ENCODE measurements at regions not wholly inside any gene's neighbourhood (a gene's known extent, or its start where the extent isn't known, plus 50 kb on each side); places are given as distances from the start of the nearest gene placed in this dataset.
"Not testable (repeated sequence)": the region's sequence is repeated elsewhere in the genome, so short reads cannot be mapped to it uniquely, and the experiment has no call there.

- H3K27me3 Mint-ChIP-seq: no peaks in the 10 kb centered on the region
- intact Hi-C loops (cut with micrococcal nuclease): no loop called here
- no peaks in the 10 kb centered on the region for H3K36me3 Mint-ChIP-seq (ENCODE audit: low read depth)
- no peaks in the 10 kb centered on the region for H3K9me3 Mint-ChIP-seq
- H3K27ac Mint-ChIP-seq: no peak overlapping the region
- H3K4me3 Mint-ChIP-seq: no peak overlapping the region
- H3K4me1 Mint-ChIP-seq (ENCODE audit: low read depth): no peaks in the 10 kb centered on the region
These were observed 305.6 kb downstream of the ARL4A start for GRCh38 chr7:12993025-12993424.

GRCh38 chr7:12995912-12996469 lies 308.6 kb downstream of the ARL4A start:
- Mint-ChIP-seq H3K36me3 (ENCODE audit: low read depth) (no peaks in the 10 kb centered on the region), H3K4me1 (ENCODE audit: low read depth) (no peaks in the 10 kb centered on the region), H3K9me3 (peaks cover 18% of the 10 kb centered on the region), H3K4me3 (no peak overlapping the region), H3K27me3 (no peaks in the 10 kb centered on the region), H3K27ac (no peak overlapping the region)
- intact Hi-C loops (cut with micrococcal nuclease): no loop called here

GRCh38 chr7:13007331-13007730 lies 319.9 kb downstream of the ARL4A start:
- no peak overlapping the region for H3K27ac Mint-ChIP-seq
- H3K27me3 Mint-ChIP-seq: no peaks in the 10 kb centered on the region
- no peak overlapping the region for H3K4me3 Mint-ChIP-seq
- H3K4me1 Mint-ChIP-seq (ENCODE audit: low read depth): no peaks in the 10 kb centered on the region
- H3K36me3 Mint-ChIP-seq (ENCODE audit: low read depth): no peaks in the 10 kb centered on the region
- H3K9me3 Mint-ChIP-seq: peaks cover 25% of the 10 kb centered on the region
- intact Hi-C loops (cut with micrococcal nuclease): no loop called here

DNA sequence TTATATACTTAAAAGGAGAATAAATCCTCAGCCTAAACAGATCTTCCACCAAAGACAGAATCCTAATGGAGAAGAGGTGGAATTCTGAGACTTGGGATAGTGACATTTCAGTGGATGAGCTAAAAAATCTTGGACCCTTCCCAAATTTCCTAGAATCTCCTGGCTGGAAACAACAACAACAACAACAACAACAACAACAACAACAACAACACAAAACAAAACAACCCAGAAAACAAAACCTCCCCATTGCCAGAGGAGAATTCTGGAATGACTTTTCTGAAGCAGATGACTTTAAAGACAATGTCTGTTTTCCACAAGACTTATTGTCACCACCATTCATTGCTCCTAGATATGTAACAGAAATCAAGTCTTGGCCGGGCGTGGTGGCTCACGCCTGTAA lies 322.1 kb downstream of the ARL4A start:
- Mint-ChIP-seq H3K27ac (no peak overlapping the region), H3K4me3 (no peak overlapping the region), H3K4me1 (ENCODE audit: low read depth) (no peaks in the 10 kb centered on the region), H3K27me3 (no peaks in the 10 kb centered on the region), H3K9me3 (peaks cover 25% of the 10 kb centered on the region), H3K36me3 (ENCODE audit: low read depth) (no peaks in the 10 kb centered on the region)
- intact Hi-C loops (cut with micrococcal nuclease): no loop called here

DNA sequence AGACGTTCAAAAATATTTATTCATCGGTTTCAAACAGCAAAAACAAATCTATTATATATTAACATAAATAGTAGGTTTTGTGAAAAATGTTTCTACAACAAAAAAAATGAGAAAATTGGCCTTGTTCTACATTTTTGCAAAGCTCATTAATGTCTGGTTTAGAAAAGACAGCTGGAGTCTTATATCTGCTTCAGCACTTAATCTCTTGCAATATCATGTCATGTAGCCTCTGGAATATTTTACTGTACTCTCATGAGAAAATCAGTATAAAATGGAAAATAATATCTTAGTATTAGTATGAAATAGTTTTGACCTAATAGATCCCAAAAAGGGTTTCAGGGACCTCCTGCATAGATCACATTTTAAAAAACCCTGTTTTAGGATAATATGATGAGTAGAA lies 326.6 kb downstream of the ARL4A start:
- H3K9me3 Mint-ChIP-seq: peaks cover 25% of the 10 kb centered on the region
- no peak overlapping the region for H3K4me3 Mint-ChIP-seq
- intact Hi-C loops (cut with micrococcal nuclease): no loop called here
- H3K4me1 Mint-ChIP-seq (ENCODE audit: low read depth): no peaks in the 10 kb centered on the region
- H3K27me3 Mint-ChIP-seq: no peaks in the 10 kb centered on the region
- H3K36me3 Mint-ChIP-seq (ENCODE audit: low read depth): no peaks in the 10 kb centered on the region
- no peak overlapping the region for H3K27ac Mint-ChIP-seq

GRCh38 chr7:13016036-13016581 lies 328.7 kb downstream of the ARL4A start:
- no peaks in the 10 kb centered on the region for H3K27me3 Mint-ChIP-seq

GRCh38 chr7:13016592-13017332 lies 329.3 kb downstream of the ARL4A start:
- Mint-ChIP-seq H3K4me1 (ENCODE audit: low read depth) (no peaks in the 10 kb centered on the region), H3K9me3 (no peaks in the 10 kb centered on the region), H3K4me3 (no peak overlapping the region), H3K27ac (no peak overlapping the region), H3K36me3 (ENCODE audit: low read depth) (no peaks in the 10 kb centered on the region), H3K27me3 (no peaks in the 10 kb centered on the region)
- intact Hi-C loops (cut with micrococcal nuclease): no loop called here

More at GRCh38 chr7:13016036-13016581, 328.7 kb downstream of the ARL4A start:
- Mint-ChIP-seq H3K4me3 (no peak overlapping the region), H3K9me3 (peaks cover 5% of the 10 kb centered on the region), H3K36me3 (ENCODE audit: low read depth) (no peaks in the 10 kb centered on the region), H3K27ac (no peak overlapping the region), H3K4me1 (ENCODE audit: low read depth) (no peaks in the 10 kb centered on the region)
- intact Hi-C loops (cut with micrococcal nuclease): no loop called here

GRCh38 chr7:13017333-13017857 lies 330.0 kb downstream of the ARL4A start:
- no peaks in the 10 kb centered on the region for H3K36me3 Mint-ChIP-seq (ENCODE audit: low read depth)

GRCh38 chr7:13017881-13018280 lies 330.4 kb downstream of the ARL4A start:
- Mint-ChIP-seq H3K9me3 (no peaks in the 10 kb centered on the region), H3K27me3 (no peaks in the 10 kb centered on the region), H3K36me3 (ENCODE audit: low read depth) (no peaks in the 10 kb centered on the region), H3K27ac (no peak overlapping the region), H3K4me1 (ENCODE audit: low read depth) (no peaks in the 10 kb centered on the region), H3K4me3 (no peak overlapping the region)
- intact Hi-C loops (cut with micrococcal nuclease): no loop called here

More at GRCh38 chr7:13017333-13017857, 330.0 kb downstream of the ARL4A start:
- no peaks in the 10 kb centered on the region for H3K9me3 Mint-ChIP-seq
- no peak overlapping the region for H3K27ac Mint-ChIP-seq
- no peaks in the 10 kb centered on the region for H3K27me3 Mint-ChIP-seq
- H3K4me3 Mint-ChIP-seq: no peak overlapping the region
- no peaks in the 10 kb centered on the region for H3K4me1 Mint-ChIP-seq (ENCODE audit: low read depth)
- intact Hi-C loops (cut with micrococcal nuclease): no loop called here

DNA sequence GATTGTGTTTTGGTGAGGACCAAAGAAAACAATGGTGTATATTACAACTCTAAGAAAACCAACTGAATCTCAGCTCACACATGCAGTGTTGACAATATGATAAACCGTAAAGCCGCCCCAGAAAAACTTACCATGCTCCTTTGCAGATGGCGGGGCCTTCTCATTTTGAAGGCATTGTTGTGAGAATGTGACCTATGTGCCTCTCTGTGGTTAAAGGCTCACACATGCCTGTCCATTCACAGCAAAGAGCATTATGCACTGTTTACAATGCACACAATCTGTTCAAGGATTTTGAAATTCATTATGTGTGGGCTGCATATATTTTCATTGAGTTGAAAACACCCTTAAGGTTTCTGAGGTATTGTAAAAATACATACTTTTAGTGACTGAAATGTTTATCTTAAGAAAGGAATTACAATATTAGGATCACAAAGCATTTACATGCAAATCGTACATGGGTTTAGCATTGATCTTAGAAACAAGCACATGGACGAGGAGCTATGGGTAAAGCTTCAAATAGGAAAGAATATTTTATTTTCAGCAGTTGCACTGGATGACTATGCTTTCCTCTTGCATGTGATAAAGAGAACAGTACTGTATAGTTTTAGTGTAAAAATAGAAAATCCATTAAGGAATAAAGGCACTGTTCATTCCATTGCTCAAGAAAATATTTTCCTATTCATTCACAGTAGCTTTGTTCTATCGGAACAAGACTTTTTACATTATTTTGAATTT lies 334.3 kb downstream of the ARL4A start:
- no peak overlapping the region for H3K27ac Mint-ChIP-seq
- H3K9me3 Mint-ChIP-seq: no peaks in the 10 kb centered on the region
- no peak overlapping the region for H3K4me3 Mint-ChIP-seq
- intact Hi-C loops (cut with micrococcal nuclease): no loop called here
- H3K36me3 Mint-ChIP-seq (ENCODE audit: low read depth): no peaks in the 10 kb centered on the region
- H3K27me3 Mint-ChIP-seq: no peaks in the 10 kb centered on the region
- no peaks in the 10 kb centered on the region for H3K4me1 Mint-ChIP-seq (ENCODE audit: low read depth)

GRCh38 chr7:13024121-13024674 lies 336.8 kb downstream of the ARL4A start:
- no peak overlapping the region for H3K27ac Mint-ChIP-seq
- no peaks in the 10 kb centered on the region for H3K9me3 Mint-ChIP-seq
- H3K4me3 Mint-ChIP-seq: no peak overlapping the region
- H3K36me3 Mint-ChIP-seq (ENCODE audit: low read depth): no peaks in the 10 kb centered on the region
- H3K27me3 Mint-ChIP-seq: no peaks in the 10 kb centered on the region
- no peaks in the 10 kb centered on the region for H3K4me1 Mint-ChIP-seq (ENCODE audit: low read depth)
- intact Hi-C loops (cut with micrococcal nuclease): no loop called here

- H3K9me3 Mint-ChIP-seq; H3K4me1 Mint-ChIP-seq (ENCODE audit: low read depth); H3K27me3 Mint-ChIP-seq; H3K27ac Mint-ChIP-seq; H3K4me3 Mint-ChIP-seq; intact Hi-C loops (cut with micrococcal nuclease); H3K36me3 Mint-ChIP-seq (ENCODE audit: low read depth): not testable (repeated sequence)
These were observed 337.6 kb downstream of the ARL4A start for GRCh38 chr7:13025043-13025442.

- H3K4me1 Mint-ChIP-seq (ENCODE audit: low read depth): no peaks in the 10 kb centered on the region
- H3K9me3 Mint-ChIP-seq: no peaks in the 10 kb centered on the region
- H3K27ac Mint-ChIP-seq: no peak overlapping the region
- no peaks in the 10 kb centered on the region for H3K36me3 Mint-ChIP-seq (ENCODE audit: low read depth)
- no peaks in the 10 kb centered on the region for H3K27me3 Mint-ChIP-seq
- no peak overlapping the region for H3K4me3 Mint-ChIP-seq
- intact Hi-C loops (cut with micrococcal nuclease): no loop called here
These were observed 339.9 kb downstream of the ARL4A start for GRCh38 chr7:13027321-13027720.

Data from dendritic cell treated with granulocyte-macrophage colony-stimulating factor and Interleukin-4, amounts not matched to agents 40 ng/mL and 50 ng/mL, for 4 days (primary cell).